Body of pancreas (tissue), 4 donors: ENCODE measurements at regions not wholly inside any gene's neighbourhood (a gene's known extent, or its start where the extent isn't known, plus 50 kb on each side); places are given as distances from the start of the nearest gene placed in this dataset.
A peak's percentile ranks its signal among the peaks of the same experiment; 100 is the strongest.

Source experiments
- ATAC-seq: fragments of 150-250 bp; one replicate; pipeline ENCODE4 v1.9.1; 2016
- DNase-seq, 4 donors: peaks; one replicate each; pipeline ENCODE4 v3.0.0-alpha.2; 2019
- H3K27ac ChIP-seq, 4 donors: fragments of 200-600 bp; sonication (generic); 1 replicate in 3 of 4; 2 replicates in 1 of 4; pipeline versions ENCODE4 v1.5.1 to v1.6.1; 2016 to 2019; ENCODE audit warnings: mild to moderate bottlenecking in 1 of 4, mixed read lengths in 1 of 4, moderate library complexity in 1 of 4
- H3K27me3 ChIP-seq, 2 donors: fragments of 200-600 bp; sonication (generic); one replicate each; pipeline ENCODE4 v1.6.0; 2016; ENCODE audit warnings: mild to moderate bottlenecking in 1 of 2
- H3K36me3 ChIP-seq, 2 donors: fragments of 200-600 bp; sonication (generic); replicated peaks in 1 of 2; 2 replicates each; pipeline ENCODE4 v1.5.1; 2016; ENCODE audit warnings: low read depth in 2 of 2; ENCODE audit not compliant: insufficient read depth in 1 of 2
- H3K4me1 ChIP-seq: fragments of 200-600 bp; sonication (generic); one replicate; pipeline ENCODE4 v1.6.0; 2016
- H3K4me3 ChIP-seq, 2 donors: fragments of 200-600 bp; sonication (generic); 1 replicate in 1 of 2; 2 replicates in 1 of 2; pipeline ENCODE4 v1.5.1; 2016 to 2019
- H3K9me3 ChIP-seq, 3 donors: fragments of 200-600 bp; sonication (generic); 1 replicate in 2 of 3; 2 replicates in 1 of 3; pipeline ENCODE4 v1.5.1; 2016
- POLR2A ChIP-seq, 3 donors: fragments of 450-650 bp; IDR thresholded peaks; one replicate each; pipeline ENCODE4 v1.6.1; 2016; ENCODE audit warnings: antibody characterized with exemption in 3 of 3, mild to moderate bottlenecking in 2 of 3
- WGBS, 2 donors: methylation state at CpG; one replicate each; pipeline ENCODE4 v1.1.5; 2017; 5-methylcytosine and 5-hydroxymethylcytosine counted together
- intact Hi-C: fragments of 100-400 bp; cut with DNase I; formaldehyde crosslinking; loops from one replicate; pipeline ENCODE4 v1.15.1; 2023
- TF ChIP-seq, protein P1 (sequence below), 7 experiments: fragments of 450-650 bp in 4 of 7; fragments of 200-600 bp in 3 of 7; sonication (generic) in 3 of 7; IDR thresholded peaks; one replicate each; pipeline ENCODE4 v1.5.1; 2016 to 2019; ENCODE audit warnings: antibody characterized with exemption in 7 of 7

DNA sequence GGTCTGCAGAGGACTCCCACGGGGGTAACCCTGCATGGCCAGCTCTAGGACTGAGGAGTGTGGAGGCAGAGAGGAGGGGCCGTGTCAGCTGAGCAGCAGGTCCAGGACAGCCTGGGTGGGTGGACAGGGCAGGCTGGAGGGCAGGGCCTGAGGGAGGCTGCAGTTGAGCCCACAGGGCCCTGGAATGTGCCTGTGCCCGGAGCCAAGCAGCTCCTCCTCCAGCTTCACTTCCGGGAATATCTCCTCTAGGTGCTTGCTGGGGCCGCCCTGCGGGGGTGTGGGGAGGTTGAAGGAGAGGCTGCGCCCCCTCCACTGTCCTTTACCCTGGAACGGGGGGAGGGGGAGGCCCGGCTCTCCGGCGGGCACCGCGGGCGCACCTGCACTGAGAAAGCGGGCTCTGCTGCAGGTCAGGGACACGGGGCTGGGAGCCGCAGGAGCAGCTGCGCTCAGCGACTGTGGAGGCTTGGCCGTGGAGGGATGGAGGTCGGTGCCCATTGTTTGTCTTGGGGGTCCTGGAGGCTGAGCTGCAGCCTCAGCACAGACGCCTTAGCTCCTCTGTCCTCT is 1293.2 kb downstream of the BRD1 start:
- peaks cover 41% of the 10 kb centered on the region for H3K4me1 ChIP-seq
- peak; percentile 33 for ATAC-seq
- TF ChIP-seq, protein P1, sequence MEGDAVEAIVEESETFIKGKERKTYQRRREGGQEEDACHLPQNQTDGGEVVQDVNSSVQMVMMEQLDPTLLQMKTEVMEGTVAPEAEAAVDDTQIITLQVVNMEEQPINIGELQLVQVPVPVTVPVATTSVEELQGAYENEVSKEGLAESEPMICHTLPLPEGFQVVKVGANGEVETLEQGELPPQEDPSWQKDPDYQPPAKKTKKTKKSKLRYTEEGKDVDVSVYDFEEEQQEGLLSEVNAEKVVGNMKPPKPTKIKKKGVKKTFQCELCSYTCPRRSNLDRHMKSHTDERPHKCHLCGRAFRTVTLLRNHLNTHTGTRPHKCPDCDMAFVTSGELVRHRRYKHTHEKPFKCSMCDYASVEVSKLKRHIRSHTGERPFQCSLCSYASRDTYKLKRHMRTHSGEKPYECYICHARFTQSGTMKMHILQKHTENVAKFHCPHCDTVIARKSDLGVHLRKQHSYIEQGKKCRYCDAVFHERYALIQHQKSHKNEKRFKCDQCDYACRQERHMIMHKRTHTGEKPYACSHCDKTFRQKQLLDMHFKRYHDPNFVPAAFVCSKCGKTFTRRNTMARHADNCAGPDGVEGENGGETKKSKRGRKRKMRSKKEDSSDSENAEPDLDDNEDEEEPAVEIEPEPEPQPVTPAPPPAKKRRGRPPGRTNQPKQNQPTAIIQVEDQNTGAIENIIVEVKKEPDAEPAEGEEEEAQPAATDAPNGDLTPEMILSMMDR (IDR thresholded peaks at IDR 0.05): no peak
- TF ChIP-seq POLR2A (IDR thresholded peaks at IDR 0.05): peak in 2 of 3 donors; percentile 27 to 50
- no peak overlapping the region for H3K4me3 ChIP-seq
- peak; percentile 29 to 60 (median 42) for DNase-seq
- no peaks in the 10 kb centered on the region for H3K9me3 ChIP-seq
- no peaks in the 10 kb centered on the region for H3K36me3 ChIP-seq
- intact Hi-C loops: no loop called here
- H3K27me3 ChIP-seq: no peaks in the 10 kb centered on the region
- peak overlapping the region in 3 of 4 donors; percentile 76 to 91 (median 80) for H3K27ac ChIP-seq
- 15 to 17% methylated on average over 12 to 22 of the region's 22 CpGs for WGBS, 2 donors

GRCh38 chr22:48532986-48533385 is 1294.7 kb downstream of the BRD1 start:
- Histone ChIP-seq H3K9me3 (no peaks in the 10 kb centered on the region), H3K27ac (no peak overlapping the region), H3K4me1 (peaks cover 28% of the 10 kb centered on the region), H3K36me3 (no peaks in the 10 kb centered on the region), H3K4me3 (no peak overlapping the region), H3K27me3 (no peaks in the 10 kb centered on the region)
- 62 to 70% methylated on average over 8 to 12 of the region's 12 CpGs for WGBS, 2 donors
- intact Hi-C loops: no loop called here
- no peak for TF ChIP-seq POLR2A (IDR thresholded peaks at IDR 0.05)
- TF ChIP-seq, protein P1 (IDR thresholded peaks at IDR 0.05): no peak
- no peak for DNase-seq
- ATAC-seq: no peak

DNA sequence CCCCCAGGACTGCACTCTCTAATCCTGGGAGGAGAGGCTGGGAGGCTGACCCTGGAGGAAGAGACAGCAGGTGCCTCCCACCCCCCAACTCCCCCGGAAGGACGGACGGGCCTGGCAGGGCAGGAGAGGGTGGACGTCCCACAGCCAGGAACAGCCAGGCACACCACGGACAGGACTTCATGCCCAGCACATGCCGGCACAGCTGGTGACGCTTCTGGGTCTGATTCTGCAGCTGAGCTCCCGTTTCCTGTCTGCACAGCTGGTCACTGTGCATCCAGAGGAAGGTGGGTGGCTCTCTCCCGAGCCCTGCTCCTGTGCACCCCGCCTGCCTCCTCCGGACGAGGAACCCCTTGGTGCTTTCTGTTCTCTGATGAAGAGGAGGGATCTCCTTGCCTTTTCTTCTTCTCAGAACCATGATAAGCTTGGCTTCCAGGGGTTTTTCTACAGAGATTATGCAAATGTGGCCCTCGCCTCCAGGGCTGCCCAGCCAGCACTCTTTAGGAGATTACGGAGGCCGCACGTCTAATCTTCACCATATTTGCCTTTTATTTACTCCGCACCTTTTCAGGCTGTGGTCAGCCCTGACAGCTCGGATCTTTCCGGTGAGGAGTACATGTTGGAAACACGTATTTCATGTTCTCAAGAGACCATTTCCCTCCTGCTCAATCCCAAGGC is 1295.8 kb downstream of the BRD1 start:
- intact Hi-C loops: no loop called here
- Histone ChIP-seq H3K36me3 (no peaks in the 10 kb centered on the region), H3K4me1 (peaks cover 20% of the 10 kb centered on the region), H3K27me3 (no peaks in the 10 kb centered on the region), H3K27ac (no peak overlapping the region), H3K9me3 (no peaks in the 10 kb centered on the region), H3K4me3 (no peak overlapping the region)
- no peak for DNase-seq
- no peak for ATAC-seq
- TF ChIP-seq, protein P1 (IDR thresholded peaks at IDR 0.05): no peak
- no peak for TF ChIP-seq POLR2A (IDR thresholded peaks at IDR 0.05)
- WGBS, 2 donors: 49 to 55% methylated on average over 10 to 20 of the region's 20 CpGs

- H3K27me3 ChIP-seq: no peaks in the 10 kb centered on the region
Observed at GRCh38 chr22:48531108-48531507, 1296.6 kb downstream of the BRD1 start.

More at GRCh38 chr22:48531108-48531507, 1296.6 kb downstream of the BRD1 start:
- peaks cover 20% of the 10 kb centered on the region for H3K4me1 ChIP-seq
- no peak overlapping the region for H3K27ac ChIP-seq
- DNase-seq (no peak), ATAC-seq (no peak)
- intact Hi-C loops: no loop called here
- TF ChIP-seq, protein P1 (IDR thresholded peaks at IDR 0.05): no peak
- no peak for TF ChIP-seq POLR2A (IDR thresholded peaks at IDR 0.05)
- 20 to 61% methylated on average over 1 to 11 of the region's 11 CpGs for WGBS, 2 donors
- no peaks in the 10 kb centered on the region for H3K36me3 ChIP-seq
- no peaks in the 10 kb centered on the region for H3K9me3 ChIP-seq
- H3K4me3 ChIP-seq: no peak overlapping the region
